ENCODE measurements at regions not wholly inside any gene's neighbourhood (a gene's known extent, or its start where the extent isn't known, plus 50 kb on each side); places are given as distances from the start of the nearest gene placed in this dataset.

- no peak for DNase-seq (ENCODE audit: low read depth in 2 of 2)
Measured at GRCh38 chr3:124402791-124403190, 327.5 kb upstream of the UMPS start.

GRCh38 chr3:124404621-124405020 lies 325.6 kb upstream of the UMPS start:
- no peak for DNase-seq (ENCODE audit: low read depth in 2 of 2)

DNA sequence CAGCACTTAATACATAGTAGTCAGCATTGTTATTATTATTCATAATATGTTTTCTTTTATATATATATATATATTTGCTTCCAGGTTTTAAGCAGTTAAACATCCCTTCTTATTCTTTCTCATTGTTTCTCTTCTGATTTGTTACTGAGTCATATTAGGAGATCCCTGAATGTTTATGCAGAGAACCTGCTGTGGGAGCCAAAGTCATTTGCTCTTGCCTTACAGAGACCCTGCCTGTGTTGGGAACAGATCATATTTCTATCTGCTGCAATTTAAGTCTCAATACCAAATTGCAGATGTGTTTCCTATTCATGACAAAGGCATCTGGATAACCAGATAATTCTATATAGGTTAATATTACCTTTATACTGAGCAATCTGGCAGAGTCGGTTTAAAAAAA lies 323.0 kb upstream of the UMPS start:
- DNase-seq (ENCODE audit: low read depth in 2 of 2) = no peak

DNA sequence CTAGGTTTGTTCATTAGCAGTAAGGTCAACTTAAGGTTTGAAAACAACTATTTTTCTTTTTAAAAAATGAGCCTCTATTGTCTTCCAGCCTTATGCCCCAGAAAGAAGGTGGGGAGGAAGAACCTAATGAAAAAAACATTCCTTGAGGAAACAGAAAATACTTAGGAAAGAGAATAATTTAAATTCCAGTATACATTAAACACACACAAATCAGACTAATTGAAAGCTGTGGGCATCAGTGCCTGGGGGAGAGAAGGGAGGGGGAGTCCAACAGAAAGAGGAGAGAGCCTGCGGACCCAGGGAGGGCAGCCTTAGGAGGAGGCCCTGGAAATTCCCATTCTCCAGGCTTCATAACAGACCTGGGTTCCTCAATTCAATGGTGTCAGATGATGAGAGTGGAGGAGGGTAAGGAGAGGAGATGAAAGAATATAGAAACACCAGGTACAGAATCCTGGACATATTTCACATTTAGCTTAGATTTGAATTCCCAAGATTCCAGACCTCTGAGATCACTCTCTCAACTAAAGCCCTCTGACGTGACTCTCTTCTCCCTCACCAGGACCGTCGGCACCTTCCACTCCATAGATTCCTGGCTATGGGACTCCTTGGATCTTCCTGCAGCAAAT lies 320.5 kb upstream of the UMPS start:
- no peak for DNase-seq (ENCODE audit: low read depth in 2 of 2)

GRCh38 chr3:124410471-124410870 lies 319.8 kb upstream of the UMPS start:
- no peak for DNase-seq (ENCODE audit: low read depth in 2 of 2)

DNA sequence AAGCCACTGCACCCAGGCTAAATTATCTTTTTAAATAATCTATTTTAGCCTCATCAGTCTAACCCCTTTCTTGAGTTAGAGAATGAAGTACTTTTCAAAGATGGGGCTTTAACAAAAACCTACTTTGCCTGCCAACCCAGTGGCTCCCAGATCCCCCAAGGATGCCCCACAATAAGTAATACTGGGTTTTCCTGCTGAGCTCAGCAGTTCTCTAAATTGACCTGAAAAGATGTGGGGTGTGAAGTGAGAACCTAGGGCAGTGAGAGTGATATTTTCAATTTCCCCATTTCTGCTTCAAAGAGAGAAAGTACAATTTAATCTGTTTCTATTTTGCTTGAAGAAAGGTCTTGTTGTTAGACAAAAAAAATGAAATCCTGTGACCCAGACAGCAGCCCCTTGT lies 318.5 kb upstream of the UMPS start:
- no peak for DNase-seq (ENCODE audit: low read depth in 2 of 2)

- no peak for DNase-seq (ENCODE audit: low read depth in 2 of 2)
Measured at GRCh38 chr3:124412644-124413043, 317.6 kb upstream of the UMPS start.

GRCh38 chr3:124413393-124413792 lies 316.9 kb upstream of the UMPS start:
- no peak for DNase-seq (ENCODE audit: low read depth in 2 of 2)

- DNase-seq (ENCODE audit: low read depth in 2 of 2) = no peak
Measured at GRCh38 chr3:124413989-124414598, 316.2 kb upstream of the UMPS start.

DNA sequence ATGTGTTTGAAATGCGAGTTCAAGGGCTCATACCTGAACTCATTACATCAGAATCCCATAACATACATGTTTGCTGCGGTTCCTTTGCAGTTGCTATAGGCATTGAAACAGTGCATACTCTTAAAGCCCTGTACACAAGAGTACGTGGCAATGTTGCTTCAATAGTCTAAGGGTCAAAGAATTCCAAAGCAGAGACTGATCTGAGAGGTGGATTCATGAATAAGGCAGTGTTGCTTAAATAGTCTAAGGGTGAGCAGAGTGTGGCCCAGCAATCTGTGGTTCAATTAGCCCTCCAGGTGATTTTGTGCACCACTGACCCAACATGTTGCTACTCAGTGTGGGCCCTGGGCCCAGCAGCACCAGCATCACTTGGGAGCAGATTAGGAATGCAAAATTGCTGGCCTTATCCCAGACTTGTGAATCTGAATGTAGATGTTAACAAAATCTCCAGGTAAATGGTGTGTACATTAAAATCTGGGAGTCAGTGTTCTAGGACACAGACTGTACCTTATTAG lies 314.7 kb upstream of the UMPS start:
- DNase-seq (ENCODE audit: low read depth in 2 of 2) = no peak

- no peak for DNase-seq (ENCODE audit: low read depth in 2 of 2)
Measured at GRCh38 chr3:124419303-124419702, 310.9 kb upstream of the UMPS start.

DNA sequence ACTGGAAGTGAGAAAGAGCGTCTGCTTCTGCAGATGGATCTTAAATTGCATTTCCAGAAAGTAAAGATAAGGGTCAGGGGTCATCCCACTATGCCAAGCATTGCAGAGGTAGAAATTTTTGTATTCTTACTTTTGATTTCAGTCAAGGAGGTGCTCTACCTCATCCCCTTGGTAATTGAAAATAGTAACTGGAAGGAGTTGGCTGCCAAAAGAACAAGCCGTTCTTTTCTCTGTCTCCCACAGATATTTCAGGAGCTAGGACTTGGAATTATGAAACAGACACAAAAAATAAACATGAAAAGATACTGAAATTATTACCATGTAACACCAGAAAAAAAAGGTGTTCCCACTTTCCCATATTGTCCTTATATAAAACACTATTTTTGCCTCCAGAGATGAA lies 309.9 kb upstream of the UMPS start:
- DNase-seq (ENCODE audit: low read depth in 2 of 2) = no peak

DNA sequence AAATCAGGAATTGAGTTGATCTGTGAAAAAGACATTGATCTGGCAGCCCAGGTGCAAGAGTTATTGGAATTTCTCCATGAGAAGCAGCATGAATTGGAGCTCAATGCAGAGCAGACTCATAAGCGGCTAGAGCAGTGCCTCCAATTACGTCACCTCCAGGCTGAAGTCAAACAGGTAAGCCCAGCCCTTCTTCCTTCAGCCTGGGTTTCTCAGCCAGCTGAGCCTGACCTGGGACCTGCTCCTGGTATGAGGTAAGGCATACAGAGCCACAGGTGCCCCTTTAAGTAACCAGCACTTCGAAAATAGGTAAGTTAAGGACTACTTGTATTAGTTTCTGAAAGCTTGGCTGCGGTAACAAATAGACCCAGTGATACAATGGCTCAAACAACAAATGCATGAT lies 307.4 kb upstream of the UMPS start:
- no peak for DNase-seq (ENCODE audit: low read depth in 2 of 2)

DNA sequence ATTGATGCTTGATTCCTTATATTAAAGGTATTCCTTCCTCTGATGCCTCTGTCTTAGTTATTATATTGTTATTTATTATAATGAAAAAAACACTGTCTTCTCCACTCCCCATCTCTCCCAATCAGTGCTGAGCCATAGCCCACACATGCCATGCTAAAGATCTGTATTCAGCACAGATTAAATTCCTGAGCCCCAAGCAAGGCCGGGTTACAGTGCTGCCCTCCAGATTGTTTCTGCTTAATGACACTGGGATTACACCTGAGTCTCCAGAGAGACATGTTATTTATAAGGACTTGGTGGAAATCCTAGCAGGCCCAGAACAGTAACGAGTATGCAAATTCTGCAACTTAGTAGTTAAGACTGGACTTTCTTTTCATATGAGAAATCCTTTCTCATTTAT lies 305.9 kb upstream of the UMPS start:
- no peak for DNase-seq (ENCODE audit: low read depth in 2 of 2)

DNA sequence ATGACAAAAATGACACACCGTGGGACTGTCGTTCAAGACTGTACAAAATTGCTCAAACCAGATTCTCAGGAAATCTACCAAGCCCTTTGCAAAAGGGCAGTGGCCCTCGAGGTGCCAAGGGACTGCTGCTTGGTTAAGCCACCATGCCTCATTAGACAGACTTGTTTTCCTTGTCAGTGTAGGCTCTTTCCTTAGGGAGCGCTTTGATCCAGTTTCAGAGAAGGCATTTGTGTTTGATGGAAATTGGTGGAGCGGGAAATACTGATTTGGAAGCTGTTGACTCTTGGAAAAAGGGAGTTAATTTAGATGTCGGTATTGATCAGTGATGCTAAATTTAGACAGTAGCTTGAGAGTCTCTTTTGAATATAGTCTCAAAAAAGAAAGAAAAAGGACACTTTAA lies 304.3 kb upstream of the UMPS start:
- DNase-seq (ENCODE audit: low read depth in 2 of 2) = no peak

DNA sequence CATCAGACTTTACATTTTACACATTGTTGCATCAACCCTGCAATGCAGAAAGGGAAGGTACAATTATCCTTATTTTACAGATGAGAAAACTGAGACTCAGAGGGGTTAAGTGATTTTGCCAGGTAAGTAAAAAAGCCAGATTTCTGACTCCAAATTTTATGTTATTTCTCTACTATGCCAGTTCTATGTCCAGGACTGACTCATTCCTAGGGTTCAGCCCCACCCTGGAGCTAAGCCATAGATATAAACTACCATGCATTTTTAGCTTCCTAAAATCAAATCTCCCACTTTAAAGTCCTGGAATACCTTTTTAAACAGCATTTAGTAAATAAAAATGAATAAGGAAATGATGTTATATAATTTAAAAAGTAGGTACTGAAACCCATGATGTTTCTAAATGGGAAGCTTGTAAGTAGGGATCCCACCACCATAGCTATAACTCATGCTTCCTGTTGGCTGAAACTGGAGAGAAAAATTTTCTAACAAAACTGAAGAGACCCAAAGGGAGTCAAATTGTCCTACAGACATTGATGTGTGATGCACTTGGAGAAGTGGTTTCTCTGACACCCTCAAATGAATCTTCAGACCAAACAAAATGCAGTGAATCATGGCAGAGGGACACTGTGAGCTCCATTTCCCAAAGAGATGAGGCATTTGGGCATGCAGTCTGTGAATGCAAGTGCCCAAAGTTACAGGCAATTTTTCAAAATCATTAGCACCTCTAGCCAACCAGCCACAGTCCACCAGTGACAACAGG lies 301.7 kb upstream of the UMPS start:
- DNase-seq (ENCODE audit: low read depth in 2 of 2) = no peak

- DNase-seq (ENCODE audit: low read depth in 2 of 2) = no peak
Measured at GRCh38 chr3:124429129-124429815, 301.0 kb upstream of the UMPS start.

DNA sequence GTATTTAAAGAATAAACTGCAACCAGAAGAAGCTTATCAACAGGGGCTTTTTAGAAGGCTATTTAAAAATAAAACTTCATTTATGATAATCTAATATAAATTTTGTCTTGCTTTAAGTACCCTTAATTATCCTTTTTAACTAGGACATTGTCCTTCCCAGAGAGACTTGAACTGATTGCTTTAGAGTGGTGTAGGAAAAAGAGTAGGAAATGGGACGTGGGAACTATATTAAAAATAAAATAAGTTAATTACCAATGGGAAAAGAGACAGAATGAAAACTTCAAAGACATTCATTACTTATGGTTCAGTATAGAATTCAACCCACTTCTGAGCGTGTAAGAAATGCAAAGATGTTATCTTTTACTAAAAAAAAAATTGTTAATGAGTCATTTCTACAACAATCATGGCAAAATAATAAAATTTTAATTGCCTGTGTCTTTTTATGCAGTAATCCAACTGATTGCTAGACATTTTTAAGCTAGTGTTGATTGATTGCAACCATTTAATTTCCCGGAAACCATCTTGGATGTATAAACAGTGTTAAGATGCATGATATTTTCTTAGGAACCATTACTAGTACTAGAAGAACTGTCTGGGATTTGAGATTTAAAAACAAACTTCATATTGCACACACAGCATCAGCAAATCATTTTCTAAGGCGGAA lies 298.8 kb upstream of the UMPS start:
- no peak for DNase-seq (ENCODE audit: low read depth in 2 of 2)

- DNase-seq (ENCODE audit: low read depth in 2 of 2) = no peak
Measured at GRCh38 chr3:124434176-124434575, 296.1 kb upstream of the UMPS start.

GRCh38 chr3:124435467-124435866 lies 294.8 kb upstream of the UMPS start:
- no peak for DNase-seq (ENCODE audit: low read depth in 2 of 2)

- DNase-seq (ENCODE audit: low read depth in 2 of 2) = no peak
Measured at GRCh38 chr3:124438813-124439212, 291.4 kb upstream of the UMPS start.

DNA sequence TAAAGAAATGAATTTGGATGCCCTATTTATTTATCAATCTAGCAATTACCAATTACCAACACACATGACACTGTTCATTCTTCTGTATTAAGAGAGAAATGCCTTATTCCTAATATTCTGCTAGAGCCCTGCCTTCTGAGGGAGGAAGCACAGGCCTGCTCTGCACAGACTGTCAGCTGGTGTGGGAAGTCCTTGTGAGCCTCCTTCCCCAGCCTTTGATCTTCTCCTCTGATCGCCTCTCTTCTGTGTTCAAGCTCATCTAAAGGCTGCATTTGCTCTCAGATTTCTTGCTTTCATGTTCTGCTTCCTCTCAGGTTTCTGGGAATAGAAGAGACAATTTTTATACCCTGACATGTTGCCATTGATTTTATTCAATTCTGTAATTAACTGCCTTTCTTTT lies 290.6 kb upstream of the UMPS start:
- no peak for DNase-seq (ENCODE audit: low read depth in 2 of 2)
